NAMALWA (cell line): ENCODE measurements at regions not wholly inside any gene's neighbourhood (a gene's known extent, or its start where the extent isn't known, plus 50 kb on each side); places are given as distances from the start of the nearest gene placed in this dataset.
"Not testable (repeated sequence)": the region's sequence is repeated elsewhere in the genome, so short reads cannot be mapped to it uniquely, and the experiment has no call there.

ENCODE experiments used
- DNase-seq: peaks from one replicate; pipeline ENCODE4 v3.0.0-alpha.2; 2015; ENCODE audit warnings: low spot score

GRCh38 chr1:104028416-104029035 lies 278.8 kb downstream of the AMY1C start:
- no peak for DNase-seq

- DNase-seq: no peak
These were observed 279.8 kb downstream of the AMY1C start for GRCh38 chr1:104029456-104029970.

DNA sequence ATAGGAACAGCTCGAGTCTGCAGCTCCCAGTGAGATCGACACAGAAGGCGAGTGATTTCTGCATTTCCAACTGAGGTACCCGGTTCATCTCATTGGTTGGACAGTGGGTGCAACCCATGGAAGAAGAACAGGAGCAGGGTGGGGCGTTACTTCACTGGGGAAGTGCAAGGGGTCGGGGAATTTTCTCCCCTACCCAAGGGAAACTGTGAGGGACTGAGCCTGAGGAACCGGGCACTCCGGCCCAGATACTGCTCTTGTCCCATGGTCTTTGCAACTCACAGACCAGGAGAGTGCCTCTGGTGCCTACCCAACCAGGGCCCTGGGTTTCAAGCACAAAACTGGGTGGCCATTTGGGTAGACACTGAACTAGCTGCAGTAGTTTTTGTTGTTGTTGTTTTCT lies 307.1 kb downstream of the AMY1C start:
- no peak for DNase-seq

- DNase-seq: not testable (repeated sequence)
These were observed 307.7 kb downstream of the AMY1C start for GRCh38 chr1:104057219-104057898.

DNA sequence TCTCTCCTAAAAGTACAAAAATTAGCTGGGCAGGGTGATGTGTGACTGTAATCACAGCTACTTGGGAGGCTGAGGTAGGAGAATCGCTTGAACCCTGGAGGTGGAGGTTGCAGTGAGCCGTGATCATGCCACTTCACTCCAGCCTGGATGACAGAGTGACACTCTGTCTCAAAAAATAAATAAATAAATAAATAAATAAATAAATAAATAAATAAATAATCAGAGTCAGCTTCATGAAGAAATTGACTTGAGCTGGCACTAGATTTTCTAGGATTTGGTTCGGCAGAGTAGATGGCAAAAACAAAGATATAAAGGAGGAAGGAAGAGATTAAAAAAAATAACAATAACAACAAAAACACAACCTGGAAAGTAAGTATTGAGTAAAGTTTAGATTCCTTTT lies 311.9 kb downstream of the AMY1C start:
- DNase-seq: not testable (repeated sequence)

DNA sequence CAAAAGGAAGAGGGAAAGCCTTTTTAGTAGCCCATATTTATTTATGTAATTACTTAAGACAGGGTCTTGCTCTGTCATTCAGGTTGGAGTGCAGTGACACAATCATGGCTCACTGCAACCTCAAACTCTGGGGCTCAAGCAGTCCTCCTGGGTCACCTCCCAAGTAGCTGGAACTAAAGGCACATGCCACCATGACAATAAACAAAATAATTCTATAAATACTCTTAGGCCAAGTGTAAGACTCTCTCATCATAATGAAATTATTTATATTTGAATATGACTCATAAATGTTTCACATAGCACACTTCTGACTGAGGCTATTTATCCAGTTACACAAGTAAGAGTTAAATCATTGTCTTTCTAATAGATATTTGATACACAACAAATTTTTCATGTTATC lies 314.7 kb downstream of the AMY1C start:
- DNase-seq: no peak

DNA sequence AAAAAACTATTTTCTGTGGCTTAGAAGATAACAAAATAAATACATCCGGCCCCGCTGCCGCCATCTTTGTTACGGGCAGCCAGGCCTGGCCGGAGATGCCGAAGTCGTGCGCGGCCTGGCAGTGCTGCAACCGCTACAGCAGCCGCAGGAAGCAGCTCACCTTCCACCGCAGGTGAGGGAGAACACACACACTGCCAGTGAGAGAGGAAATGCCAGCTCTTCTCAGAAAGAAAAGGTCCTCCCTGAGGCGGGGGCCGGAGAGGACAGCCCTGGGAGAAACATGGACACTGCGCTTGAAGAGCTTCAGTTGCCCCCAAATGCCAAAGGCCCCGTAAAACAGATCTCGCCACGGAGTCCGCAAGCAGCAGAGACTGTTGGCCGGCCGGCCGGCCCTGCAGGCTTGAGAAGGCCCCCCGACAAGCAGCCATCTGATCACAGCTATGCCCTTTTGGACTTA lies 323.2 kb downstream of the AMY1C start:
- no peak for DNase-seq

DNA sequence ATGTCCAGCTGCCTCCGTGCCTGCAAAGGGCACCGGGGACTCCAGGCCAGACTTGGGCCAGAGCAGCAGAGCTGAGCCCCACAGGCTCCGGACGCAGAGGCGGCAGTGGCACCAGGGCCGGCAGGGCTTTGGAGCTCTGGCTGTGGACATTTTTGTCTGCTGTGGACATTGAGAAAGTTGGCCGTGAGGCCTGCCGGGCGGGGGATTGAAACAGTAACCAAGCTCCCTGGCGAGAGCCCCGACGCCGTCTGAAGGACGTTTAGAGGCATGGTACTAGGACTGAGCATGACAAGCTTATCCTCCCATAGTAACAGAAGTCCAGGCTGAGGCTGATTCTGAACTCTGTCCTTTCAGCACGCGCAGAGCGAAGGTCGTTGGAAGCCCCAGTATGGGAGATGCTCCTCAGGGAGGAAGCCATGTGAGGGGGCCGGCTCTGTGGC lies 323.8 kb downstream of the AMY1C start:
- DNase-seq: no peak

DNA sequence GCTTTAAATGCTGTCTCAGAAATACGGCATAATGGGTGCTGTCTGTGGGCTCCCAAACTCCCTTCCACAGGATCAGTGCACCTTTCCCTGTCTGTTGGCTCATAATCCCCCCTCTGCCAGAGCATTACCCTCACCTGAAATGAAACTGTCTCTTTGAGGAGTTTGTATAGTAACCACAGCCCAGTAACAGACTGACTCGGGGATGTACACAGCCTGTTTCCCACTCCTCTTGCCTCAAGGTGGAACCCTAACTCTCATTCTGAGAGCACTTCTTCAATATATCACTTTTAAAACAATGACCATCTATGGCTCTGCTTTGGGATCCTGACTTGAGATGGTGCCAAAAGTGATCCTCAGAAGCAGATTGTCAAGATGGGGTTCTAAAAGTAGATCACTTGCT lies 332.5 kb downstream of the AMY1C start:
- no peak for DNase-seq

GRCh38 chr1:104084380-104084779 lies 334.7 kb downstream of the AMY1C start:
- no peak for DNase-seq

DNA sequence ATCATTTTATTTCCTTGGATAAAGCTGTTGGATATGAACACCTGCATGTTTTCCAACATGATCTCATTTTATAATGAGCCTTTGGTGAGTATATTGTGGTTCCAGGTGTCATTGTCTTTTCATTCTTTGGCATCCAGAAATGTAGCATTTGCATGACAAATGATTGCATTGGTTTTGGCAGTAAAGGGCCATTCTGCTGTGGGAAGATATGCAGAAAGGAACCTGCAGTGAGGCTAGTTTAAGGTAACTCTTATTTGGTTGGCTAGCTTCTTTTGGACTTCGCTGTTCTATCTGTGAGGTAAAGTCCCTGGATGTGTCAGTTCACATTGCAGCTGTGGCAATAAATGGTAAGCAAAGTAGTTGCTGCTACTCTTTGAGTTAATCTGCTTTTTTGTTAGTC lies 343.0 kb downstream of the AMY1C start:
- no peak for DNase-seq

DNA sequence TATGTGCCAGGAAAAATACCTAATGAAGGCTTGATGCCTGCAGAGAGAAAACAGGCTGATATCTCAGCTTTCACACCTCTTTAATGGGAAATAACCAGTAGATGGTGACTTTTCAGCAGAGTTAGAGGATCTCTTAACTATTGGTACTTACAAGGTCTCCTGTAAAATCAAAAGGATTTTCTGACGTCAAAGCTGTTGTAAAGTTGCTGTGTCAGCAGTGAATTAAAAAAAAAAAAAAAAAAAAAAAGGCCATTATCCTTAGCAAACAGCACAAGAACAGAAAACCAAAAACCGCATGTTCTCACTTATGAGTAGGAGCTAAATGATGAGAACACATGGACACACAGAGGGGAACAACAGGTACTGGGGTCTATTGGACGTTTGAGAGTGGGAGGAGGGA lies 349.1 kb downstream of the AMY1C start:
- no peak for DNase-seq

GRCh38 chr1:104100115-104100514 lies 350.4 kb downstream of the AMY1C start:
- DNase-seq: no peak

DNA sequence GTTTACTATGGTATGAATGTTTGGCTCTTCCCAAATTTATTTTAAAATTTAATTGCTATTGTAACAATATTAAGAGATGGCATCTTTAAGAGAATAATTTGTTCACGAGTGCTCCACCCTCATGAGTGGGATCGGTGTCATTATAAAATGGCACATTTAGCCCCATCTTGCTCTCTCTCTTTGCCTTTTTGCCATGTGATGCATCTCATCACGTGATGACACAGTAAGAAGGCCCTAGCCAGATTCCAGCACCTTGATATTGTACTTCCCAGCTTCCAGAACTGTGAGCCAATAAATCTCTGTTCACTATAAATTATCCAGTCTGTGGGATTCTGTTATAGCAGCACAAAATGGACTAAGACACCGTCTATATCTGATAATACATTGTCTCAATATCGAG lies 355.8 kb downstream of the AMY1C start:
- no peak for DNase-seq

DNA sequence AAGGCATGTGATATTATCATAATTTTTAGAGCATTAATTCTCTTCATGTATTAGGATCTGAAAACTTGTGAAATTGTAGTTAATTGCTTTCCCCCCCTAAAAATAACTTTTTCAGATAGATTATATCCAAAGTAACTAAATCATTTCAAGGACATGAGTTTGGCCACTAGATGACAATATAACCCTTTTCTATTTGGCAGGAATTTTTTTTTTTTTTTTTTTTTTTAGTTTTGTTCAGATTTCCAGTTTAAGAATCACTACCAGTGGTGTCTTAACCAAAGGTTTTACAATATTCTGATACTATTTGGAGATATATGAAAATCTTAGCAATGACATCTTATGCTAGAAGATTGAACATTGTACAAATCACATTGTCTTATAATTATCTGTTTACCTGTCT lies 370.8 kb downstream of the AMY1C start:
- no peak for DNase-seq

- no peak for DNase-seq
These were observed 371.6 kb downstream of the AMY1C start for GRCh38 chr1:104121271-104121670.

DNA sequence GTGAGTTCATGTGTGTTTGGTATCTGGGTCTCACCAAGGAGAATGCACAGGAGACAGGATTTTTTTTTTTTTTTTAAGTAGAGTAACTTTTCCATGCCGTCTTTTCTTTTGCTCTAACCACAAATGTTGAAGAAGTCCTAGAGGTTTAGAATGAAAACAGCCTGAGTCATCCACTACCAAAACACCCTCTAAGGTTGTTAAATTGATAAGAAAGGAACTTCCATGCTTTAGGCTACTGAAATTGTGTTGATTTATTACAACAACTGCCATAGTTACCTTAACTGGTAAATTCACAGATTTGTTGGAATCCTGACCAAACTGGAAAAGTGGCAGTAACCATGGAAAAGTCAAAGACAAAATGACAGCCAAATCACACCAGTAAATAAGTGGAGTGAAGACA lies 375.6 kb downstream of the AMY1C start:
- DNase-seq: no peak

GRCh38 chr1:104125970-104126369 lies 376.3 kb downstream of the AMY1C start:
- DNase-seq: no peak

GRCh38 chr1:104132382-104132973 lies 382.8 kb downstream of the AMY1C start:
- peak; percentile 30 for DNase-seq

DNA sequence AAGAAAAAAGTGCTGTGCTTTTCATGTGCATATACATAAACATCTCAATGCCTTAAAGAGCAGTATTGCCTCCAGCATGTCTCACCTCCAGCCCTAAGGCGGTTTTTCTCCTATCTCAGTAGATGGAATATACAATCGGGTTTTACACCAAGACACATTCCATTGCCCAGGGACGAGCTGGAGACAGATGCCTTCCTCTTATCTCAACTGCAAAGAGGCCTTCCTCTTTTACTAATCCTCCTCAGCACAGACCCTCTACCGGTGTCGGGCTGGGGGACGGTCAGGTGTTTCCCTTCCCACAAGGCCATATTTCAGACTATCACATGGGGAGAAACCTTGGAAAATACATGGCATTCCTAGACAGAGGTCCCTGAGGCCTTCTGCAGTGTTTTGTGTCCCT lies 385.3 kb downstream of the AMY1C start:
- DNase-seq: not testable (repeated sequence)

DNA sequence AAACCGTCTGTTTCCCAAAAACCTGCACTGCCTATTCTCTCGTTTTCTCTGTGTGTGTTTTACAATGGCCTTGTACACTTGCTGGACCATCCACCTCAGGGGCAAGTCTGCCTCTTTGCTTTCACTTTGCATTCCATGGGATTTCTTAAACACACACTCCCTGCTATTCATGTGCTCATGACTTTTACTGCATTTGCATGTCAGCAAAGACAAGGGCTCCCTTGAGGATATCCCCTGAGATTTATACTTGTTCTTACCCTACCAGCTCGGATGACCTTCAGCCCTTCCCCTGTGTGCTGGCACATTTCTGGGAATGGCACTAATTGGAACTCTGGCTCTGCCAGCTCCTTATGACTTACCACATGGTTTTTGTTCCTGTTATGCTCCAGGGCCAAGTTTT lies 386.9 kb downstream of the AMY1C start:
- DNase-seq: no peak

GRCh38 chr1:104156738-104157137 lies 407.0 kb downstream of the AMY1C start:
- no peak for DNase-seq

GRCh38 chr1:104163912-104164476 lies 414.3 kb downstream of the AMY1C start:
- DNase-seq: no peak
